Suprapubic skin (tissue), 4 donors: ENCODE measurements at regions not wholly inside any gene's neighbourhood (a gene's known extent, or its start where the extent isn't known, plus 50 kb on each side); places are given as distances from the start of the nearest gene placed in this dataset.

Experiments used
- EP300 ChIP-seq: sonication (generic); formaldehyde crosslinking; IDR thresholded peaks from one replicate; pipeline ENCODE4 v1.6.1; 2017; ENCODE audit warnings: antibody characterized with exemption
- POLR2A ChIP-seq, 2 donors: fragments of 450-650 bp; IDR thresholded peaks; one replicate each; pipeline ENCODE4 v1.6.1; 2017; ENCODE audit warnings: antibody characterized with exemption in 2 of 2, mild to moderate bottlenecking in 2 of 2, moderate library complexity in 2 of 2
- POLR2AphosphoS5 ChIP-seq, 3 donors: sonication (generic); formaldehyde crosslinking; IDR thresholded peaks; one replicate each; pipeline ENCODE4 v1.6.1; 2017; ENCODE audit warnings: antibody characterized with exemption in 3 of 3
- TF ChIP-seq, protein P1 (sequence below), 2 donors: fragments of 200-600 bp in 1 of 2; fragments of 450-650 bp in 1 of 2; sonication (generic) in 1 of 2; IDR thresholded peaks; one replicate each; pipeline ENCODE4 v1.5.1; 2016 to 2019; ENCODE audit warnings: antibody characterized with exemption in 2 of 2, mild to moderate bottlenecking in 1 of 2, moderate library complexity in 1 of 2

- TF ChIP-seq, protein P1, sequence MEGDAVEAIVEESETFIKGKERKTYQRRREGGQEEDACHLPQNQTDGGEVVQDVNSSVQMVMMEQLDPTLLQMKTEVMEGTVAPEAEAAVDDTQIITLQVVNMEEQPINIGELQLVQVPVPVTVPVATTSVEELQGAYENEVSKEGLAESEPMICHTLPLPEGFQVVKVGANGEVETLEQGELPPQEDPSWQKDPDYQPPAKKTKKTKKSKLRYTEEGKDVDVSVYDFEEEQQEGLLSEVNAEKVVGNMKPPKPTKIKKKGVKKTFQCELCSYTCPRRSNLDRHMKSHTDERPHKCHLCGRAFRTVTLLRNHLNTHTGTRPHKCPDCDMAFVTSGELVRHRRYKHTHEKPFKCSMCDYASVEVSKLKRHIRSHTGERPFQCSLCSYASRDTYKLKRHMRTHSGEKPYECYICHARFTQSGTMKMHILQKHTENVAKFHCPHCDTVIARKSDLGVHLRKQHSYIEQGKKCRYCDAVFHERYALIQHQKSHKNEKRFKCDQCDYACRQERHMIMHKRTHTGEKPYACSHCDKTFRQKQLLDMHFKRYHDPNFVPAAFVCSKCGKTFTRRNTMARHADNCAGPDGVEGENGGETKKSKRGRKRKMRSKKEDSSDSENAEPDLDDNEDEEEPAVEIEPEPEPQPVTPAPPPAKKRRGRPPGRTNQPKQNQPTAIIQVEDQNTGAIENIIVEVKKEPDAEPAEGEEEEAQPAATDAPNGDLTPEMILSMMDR (IDR thresholded peaks at IDR 0.05): no peak
- TF ChIP-seq POLR2A (IDR thresholded peaks at IDR 0.05): no peak
- TF ChIP-seq POLR2AphosphoS5 (IDR thresholded peaks at IDR 0.05): no peak
- no peak for TF ChIP-seq EP300
These were observed 75.0 kb upstream of the BZW1 start for GRCh38 chr2:200736646-200737274.
